ENCODE measurements at regions not wholly inside any gene's neighbourhood (a gene's known extent, or its start where the extent isn't known, plus 50 kb on each side); places are given as distances from the start of the nearest gene placed in this dataset.

GRCh38 chr3:153599685-153600084 is 437.7 kb downstream of the RAP2B start:
- Mint-ChIP-seq H3K4me1 (ENCODE audit: low read depth) (peaks cover 26% of the 10 kb centered on the region), H3K27ac (no peak overlapping the region), H3K27me3 (ENCODE audit: insufficient read depth) (peaks cover 7% of the 10 kb centered on the region), H3K9me3 (no peaks in the 10 kb centered on the region), H3K36me3 (ENCODE audit: low read depth) (no peaks in the 10 kb centered on the region), H3K4me3 (no peak overlapping the region)
- peak; percentile 81 for DNase-seq
- TF ChIP-seq CTCF (IDR thresholded peaks at IDR 0.05), result no peak

- no peak overlapping the region for H3K27ac Mint-ChIP-seq
- peaks cover 13% of the 10 kb centered on the region for H3K27me3 Mint-ChIP-seq (ENCODE audit: insufficient read depth)
- H3K4me3 Mint-ChIP-seq, result no peak overlapping the region
- DNase-seq, result no peak
- TF ChIP-seq CTCF (IDR thresholded peaks at IDR 0.05), result no peak
- H3K4me1 Mint-ChIP-seq (ENCODE audit: low read depth), result peaks cover 26% of the 10 kb centered on the region
- no peaks in the 10 kb centered on the region for H3K36me3 Mint-ChIP-seq (ENCODE audit: low read depth)
- no peaks in the 10 kb centered on the region for H3K9me3 Mint-ChIP-seq
These were observed 438.9 kb downstream of the RAP2B start for GRCh38 chr3:153600896-153601295.

GRCh38 chr3:153601374-153601853 is 439.4 kb downstream of the RAP2B start:
- Mint-ChIP-seq H3K27me3 (ENCODE audit: insufficient read depth) (peaks cover 13% of the 10 kb centered on the region), H3K4me3 (no peak overlapping the region), H3K36me3 (ENCODE audit: low read depth) (no peaks in the 10 kb centered on the region), H3K4me1 (ENCODE audit: low read depth) (peaks cover 26% of the 10 kb centered on the region), H3K9me3 (no peaks in the 10 kb centered on the region), H3K27ac (no peak overlapping the region)
- DNase-seq, result no peak
- TF ChIP-seq CTCF (IDR thresholded peaks at IDR 0.05), result no peak

GRCh38 chr3:153602801-153603200 is 440.8 kb downstream of the RAP2B start:
- Mint-ChIP-seq H3K27ac (no peak overlapping the region), H3K27me3 (ENCODE audit: insufficient read depth) (peaks cover 15% of the 10 kb centered on the region), H3K9me3 (no peaks in the 10 kb centered on the region), H3K36me3 (ENCODE audit: low read depth) (no peaks in the 10 kb centered on the region), H3K4me1 (ENCODE audit: low read depth) (peaks cover 26% of the 10 kb centered on the region), H3K4me3 (no peak overlapping the region)
- no peak for DNase-seq
- no peak for TF ChIP-seq CTCF (IDR thresholded peaks at IDR 0.05)

- peaks cover 31% of the 10 kb centered on the region for H3K4me1 Mint-ChIP-seq (ENCODE audit: low read depth)
- no peaks in the 10 kb centered on the region; the same call in 1 of the 2 replicates for H3K27me3 Mint-ChIP-seq (ENCODE audit: insufficient read depth)
- peak overlapping the region; percentile 90 for H3K27ac Mint-ChIP-seq
- H3K9me3 Mint-ChIP-seq, result no peaks in the 10 kb centered on the region
- TF ChIP-seq CTCF (IDR thresholded peaks at IDR 0.05), result no peak
- no peaks in the 10 kb centered on the region for H3K36me3 Mint-ChIP-seq (ENCODE audit: low read depth)
- no peak for DNase-seq
- peak overlapping the region; percentile 3; the same call in 1 of the 2 replicates for H3K4me3 Mint-ChIP-seq
These were observed 452.1 kb downstream of the RAP2B start for GRCh38 chr3:153614140-153614539.

GRCh38 chr3:153614563-153614962 is 452.5 kb downstream of the RAP2B start:
- H3K4me3 Mint-ChIP-seq, result peak overlapping the region; percentile 3; the same call in 1 of the 2 replicates
- no peaks in the 10 kb centered on the region for H3K36me3 Mint-ChIP-seq (ENCODE audit: low read depth)
- DNase-seq, result peak; percentile 78
- peak overlapping the region; percentile 90 for H3K27ac Mint-ChIP-seq
- H3K9me3 Mint-ChIP-seq, result no peaks in the 10 kb centered on the region
- peaks cover 31% of the 10 kb centered on the region for H3K4me1 Mint-ChIP-seq (ENCODE audit: low read depth)
- H3K27me3 Mint-ChIP-seq (ENCODE audit: insufficient read depth), result no peaks in the 10 kb centered on the region; the same call in 1 of the 2 replicates
- no peak for TF ChIP-seq CTCF (IDR thresholded peaks at IDR 0.05)
